ENCODE measurements at regions not wholly inside any gene's neighbourhood (a gene's known extent, or its start where the extent isn't known, plus 50 kb on each side); places are given as distances from the start of the nearest gene placed in this dataset.

GRCh38 chr7:15086862-15087261 lies 184.3 kb upstream of the DGKB start:
- H3K36me3 ChIP-seq (ENCODE audit: insufficient read depth in 1 of 2, low read depth in 1 of 2): no peaks in the 10 kb centered on the region
- no peaks in the 10 kb centered on the region for H3K27me3 ChIP-seq (ENCODE audit: insufficient read depth in 3 of 3, low read length in 2 of 3)
- no peaks in the 10 kb centered on the region for H3K4me1 ChIP-seq
- intact Hi-C loops (cut with DNase I): no loop called here
- H3K4me3 ChIP-seq: no peak overlapping the region
- H3K27ac ChIP-seq: no peak overlapping the region
- H3K9me3 ChIP-seq: no peaks in the 10 kb centered on the region
- WGBS, 3 donors: 43 to 55% (median 46%) methylated on average over 2 of the region's 2 CpGs
- ATAC-seq (no peak), DNase-seq (no peak)
- TF ChIP-seq CTCF (IDR thresholded peaks at IDR 0.05): no peak

DNA sequence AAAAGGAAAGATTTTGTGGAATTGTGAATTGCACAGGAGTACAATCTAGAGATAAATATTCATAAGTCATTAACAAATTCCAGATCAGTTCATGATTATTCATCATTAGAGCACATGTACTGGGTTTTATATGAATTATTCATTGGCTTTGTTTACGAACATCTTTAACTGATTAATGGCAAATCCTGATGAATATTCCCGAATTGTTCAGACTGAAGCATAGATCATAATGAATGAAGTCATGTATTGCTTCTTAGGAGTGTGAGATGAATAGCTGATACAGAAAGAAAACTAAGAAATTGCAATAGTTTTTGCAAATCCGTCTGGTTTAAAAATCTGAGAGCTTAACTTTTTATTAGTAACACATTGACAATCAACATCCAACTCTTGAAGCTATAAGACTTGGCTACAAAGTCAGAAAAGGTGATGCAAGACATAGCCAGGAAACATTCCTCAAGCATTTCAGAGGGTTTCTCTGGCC lies 183.6 kb upstream of the DGKB start:
- TF ChIP-seq CTCF (IDR thresholded peaks at IDR 0.05): no peak
- no peak for DNase-seq
- no peak overlapping the region for H3K27ac ChIP-seq
- H3K36me3 ChIP-seq (ENCODE audit: insufficient read depth in 1 of 2, low read depth in 1 of 2): no peaks in the 10 kb centered on the region
- H3K27me3 ChIP-seq (ENCODE audit: insufficient read depth in 3 of 3, low read length in 2 of 3): no peaks in the 10 kb centered on the region
- WGBS, 3 donors: 59 to 73% (median 67%) methylated on average over 3 of the region's 3 CpGs
- H3K9me3 ChIP-seq: no peaks in the 10 kb centered on the region
- no peaks in the 10 kb centered on the region for H3K4me1 ChIP-seq
- intact Hi-C loops (cut with DNase I): no loop called here
- ATAC-seq: no peak
- no peak overlapping the region for H3K4me3 ChIP-seq

- ATAC-seq (no peak), DNase-seq (no peak)
- Histone ChIP-seq H3K4me1 (no peaks in the 10 kb centered on the region), H3K4me3 (no peak overlapping the region), H3K27me3 (ENCODE audit: insufficient read depth in 3 of 3, low read length in 2 of 3) (no peaks in the 10 kb centered on the region), H3K9me3 (no peaks in the 10 kb centered on the region), H3K27ac (no peak overlapping the region), H3K36me3 (ENCODE audit: insufficient read depth in 1 of 2, low read depth in 1 of 2) (no peaks in the 10 kb centered on the region)
- TF ChIP-seq CTCF (IDR thresholded peaks at IDR 0.05): no peak
- intact Hi-C loops (cut with DNase I): no loop called here
Measured at GRCh38 chr7:15085366-15085765, 182.8 kb upstream of the DGKB start.

GRCh38 chr7:15084368-15084767 lies 181.8 kb upstream of the DGKB start:
- 56 to 63% (median 60%) methylated on average over 5 of the region's 5 CpGs for WGBS, 3 donors
- intact Hi-C loops (cut with DNase I): no loop called here
- Histone ChIP-seq H3K4me3 (no peak overlapping the region), H3K27me3 (ENCODE audit: insufficient read depth in 3 of 3, low read length in 2 of 3) (no peaks in the 10 kb centered on the region), H3K36me3 (ENCODE audit: insufficient read depth in 1 of 2, low read depth in 1 of 2) (no peaks in the 10 kb centered on the region), H3K4me1 (no peaks in the 10 kb centered on the region), H3K27ac (no peak overlapping the region), H3K9me3 (no peaks in the 10 kb centered on the region)
- ATAC-seq: no peak
- no peak for DNase-seq
- no peak for TF ChIP-seq CTCF (IDR thresholded peaks at IDR 0.05)

DNA sequence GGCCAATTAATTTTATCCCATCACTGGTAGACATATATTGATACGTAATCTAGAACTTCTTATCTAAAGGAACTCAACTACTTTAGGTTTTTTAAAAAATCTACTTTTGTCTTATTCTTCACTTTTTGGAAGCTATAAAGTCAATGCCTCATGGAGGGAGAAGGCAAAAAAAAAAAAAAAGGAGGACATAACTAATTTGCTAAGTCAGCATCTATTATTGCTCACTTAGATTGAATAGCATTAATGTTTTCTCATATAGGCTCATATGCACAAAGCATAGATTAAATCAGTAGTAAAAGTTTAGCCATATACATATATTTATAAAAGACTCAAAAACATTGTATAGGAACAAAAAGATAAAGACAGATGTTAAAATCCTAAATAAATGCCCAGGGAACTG lies 179.3 kb upstream of the DGKB start:
- no peaks in the 10 kb centered on the region for H3K27me3 ChIP-seq (ENCODE audit: insufficient read depth in 3 of 3, low read length in 2 of 3)
- no peak for TF ChIP-seq CTCF (IDR thresholded peaks at IDR 0.05)
- WGBS, 3 donors: 78 to 96% (median 96%) methylated on average over 1 of the region's 1 CpG
- ATAC-seq: no peak
- H3K27ac ChIP-seq: no peak overlapping the region
- H3K9me3 ChIP-seq: no peaks in the 10 kb centered on the region
- DNase-seq: no peak
- intact Hi-C loops (cut with DNase I): no loop called here
- no peaks in the 10 kb centered on the region for H3K36me3 ChIP-seq (ENCODE audit: insufficient read depth in 1 of 2, low read depth in 1 of 2)
- no peak overlapping the region for H3K4me3 ChIP-seq
- H3K4me1 ChIP-seq: no peaks in the 10 kb centered on the region
